ENCODE measurements at regions not wholly inside any gene's neighbourhood (a gene's known extent, or its start where the extent isn't known, plus 50 kb on each side); places are given as distances from the start of the nearest gene placed in this dataset.

DNA sequence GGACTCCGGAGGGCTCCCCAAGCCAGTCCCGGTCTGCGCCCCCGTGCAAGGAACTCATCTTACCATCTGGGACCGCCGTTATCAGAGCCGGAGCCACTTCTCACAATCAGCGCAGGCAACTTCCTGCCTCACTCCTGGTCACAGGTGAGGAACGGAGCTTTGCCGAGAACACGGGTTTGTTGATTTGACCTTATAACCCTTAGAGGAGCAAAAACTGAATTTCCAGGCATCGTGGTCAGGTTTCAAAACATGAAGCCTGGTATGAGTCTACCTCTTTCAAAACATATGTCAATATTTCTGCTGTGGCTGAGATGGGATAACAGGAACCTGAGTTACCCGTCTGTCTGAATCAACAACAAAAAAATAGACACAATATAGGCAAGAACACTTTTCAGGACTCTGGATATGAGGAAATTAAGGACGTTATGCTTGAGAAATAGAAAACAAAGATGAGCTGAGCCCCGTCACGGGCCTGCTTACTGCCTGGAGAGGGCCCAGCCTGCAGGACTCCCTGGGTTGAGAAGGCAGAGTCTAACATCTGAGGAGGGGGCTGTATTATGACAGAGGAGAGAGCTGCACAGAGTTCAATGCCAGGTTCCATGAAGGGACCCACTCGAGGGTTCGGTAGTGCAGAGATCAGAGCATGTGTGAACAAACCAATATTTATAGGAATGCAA, 148.7 kb downstream of the NDUFA10 start:
- ChIA-PET POLR2A (no interaction called here), CTCF (no interaction called here)
- no TSS peak for BruUV-seq (replicated peaks)
- TF ChIP-seq EZH2 (IDR thresholded peaks at IDR 0.05; ENCODE audit: borderline replicate concordance, low read depth, low read length, severe bottlenecking) (no peak), JUN (IDR thresholded peaks at IDR 0.05; ENCODE audit: borderline replicate concordance, insufficient read depth, insufficient read length, low read depth) (no peak)
- H3K4me2 ChIP-seq (ENCODE audit: insufficient read depth, low read length) = no peak overlapping the region
- no peaks in the 10 kb centered on the region for H3K79me2 ChIP-seq (ENCODE audit: control insufficient read depth, insufficient read depth, low read length)
- DNase-seq (ENCODE audit: low read depth, low spot score) = no peak
- FAIRE-seq = no peak
- H3K9me3 ChIP-seq (replicated peaks; ENCODE audit: control insufficient read depth, insufficient read depth, low read length) = no peaks in the 10 kb centered on the region
- no peak overlapping the region for H3K27ac ChIP-seq (ENCODE audit: insufficient read depth, low read depth, low read length)
- H4K20me1 ChIP-seq (replicated peaks; ENCODE audit: control insufficient read depth, extremely low read depth, insufficient read depth, low read length) = no peaks in the 10 kb centered on the region
- no peak overlapping the region for H2AFZ ChIP-seq (ENCODE audit: low read depth, low read length)
- intact Hi-C loops (cut with micrococcal nuclease) = no loop called here
- H3K36me3 ChIP-seq (ENCODE audit: control insufficient read depth in 2 of 2, extremely low read depth in 1 of 2, insufficient read depth in 2 of 2, low read length in 2 of 2) = no peaks in the 10 kb centered on the region
- H3K9ac ChIP-seq (replicated peaks; ENCODE audit: extremely low read depth, insufficient read depth, low read length) = no peak overlapping the region
- no peaks in the 10 kb centered on the region for H3K9me1 ChIP-seq (replicated peaks; ENCODE audit: control insufficient read depth, extremely low read depth, insufficient read depth, low read length)
- dilution Hi-C loops (cut with MboI; ENCODE audit: extremely low pct_ligation_motif_present, low sequenced_read_pairs) = no loop called here
- H3K4me1 ChIP-seq (ENCODE audit: control insufficient read depth, extremely low read depth, insufficient read depth, low read length) = peaks cover 9% of the 10 kb centered on the region
- H3K27me3 ChIP-seq (ENCODE audit: control insufficient read depth in 2 of 2, insufficient read depth in 2 of 2, low read length in 2 of 2) = no peaks in the 10 kb centered on the region
- no peak overlapping the region for H3K4me3 ChIP-seq (replicated peaks in 1 of 3; ENCODE audit: insufficient read depth in 1 of 3, low read depth in 1 of 3, low read length in 3 of 3)

DNA sequence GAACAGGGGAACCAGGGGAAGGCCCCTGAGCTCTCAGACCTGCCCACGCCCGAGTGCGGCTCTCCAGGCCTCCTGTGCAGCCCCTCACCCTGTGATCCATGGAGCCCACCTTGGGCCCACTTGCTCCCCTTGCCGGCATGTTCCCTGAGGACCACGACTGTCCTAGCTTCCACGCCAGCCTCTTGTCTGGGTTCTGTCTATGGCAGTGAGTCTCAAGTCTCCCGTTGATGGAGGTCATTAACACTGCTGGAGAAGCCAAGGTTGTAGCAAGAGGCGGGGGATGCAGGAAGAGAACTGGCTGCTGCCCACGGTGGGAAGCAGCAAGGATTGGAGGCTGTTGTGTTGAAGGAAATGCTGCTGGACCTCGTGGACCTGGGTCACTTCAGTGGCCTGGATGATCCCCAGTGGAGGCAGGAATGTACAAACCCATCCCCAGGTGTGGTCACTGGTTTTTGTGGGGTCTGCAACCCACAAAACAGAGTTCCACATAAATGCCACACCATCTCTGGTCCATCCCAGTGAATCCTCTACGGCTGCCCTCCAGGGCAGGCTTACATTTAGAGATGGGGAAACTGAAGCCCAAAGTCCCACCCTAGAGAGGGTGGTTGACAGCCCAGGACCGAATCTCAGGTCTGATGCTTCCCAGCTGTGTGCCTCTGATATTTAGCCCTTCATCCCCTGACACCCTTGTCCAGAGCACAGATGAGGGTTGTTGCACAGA, 150.3 kb downstream of the NDUFA10 start:
- intact Hi-C loops (cut with micrococcal nuclease) = no loop called here
- Histone ChIP-seq H3K27me3 (ENCODE audit: control insufficient read depth in 2 of 2, insufficient read depth in 2 of 2, low read length in 2 of 2) (no peaks in the 10 kb centered on the region), H3K4me2 (ENCODE audit: insufficient read depth, low read length) (no peak overlapping the region), H3K9me3 (replicated peaks; ENCODE audit: control insufficient read depth, insufficient read depth, low read length) (no peaks in the 10 kb centered on the region), H4K20me1 (replicated peaks; ENCODE audit: control insufficient read depth, extremely low read depth, insufficient read depth, low read length) (no peaks in the 10 kb centered on the region), H3K27ac (ENCODE audit: insufficient read depth, low read depth, low read length) (no peak overlapping the region), H3K9ac (replicated peaks; ENCODE audit: extremely low read depth, insufficient read depth, low read length) (no peak overlapping the region), H3K4me3 (replicated peaks in 1 of 3; ENCODE audit: insufficient read depth in 1 of 3, low read depth in 1 of 3, low read length in 3 of 3) (no peak overlapping the region), H3K4me1 (ENCODE audit: control insufficient read depth, extremely low read depth, insufficient read depth, low read length) (no peaks in the 10 kb centered on the region), H2AFZ (ENCODE audit: low read depth, low read length) (no peak overlapping the region), H3K9me1 (replicated peaks; ENCODE audit: control insufficient read depth, extremely low read depth, insufficient read depth, low read length) (no peaks in the 10 kb centered on the region), H3K79me2 (ENCODE audit: control insufficient read depth, insufficient read depth, low read length) (no peaks in the 10 kb centered on the region), H3K36me3 (ENCODE audit: control insufficient read depth in 2 of 2, extremely low read depth in 1 of 2, insufficient read depth in 2 of 2, low read length in 2 of 2) (no peaks in the 10 kb centered on the region)
- TF ChIP-seq EZH2 (IDR thresholded peaks at IDR 0.05; ENCODE audit: borderline replicate concordance, low read depth, low read length, severe bottlenecking) = no peak
- no peak for TF ChIP-seq POLR2A (IDR thresholded peaks at IDR 0.05; ENCODE audit: low read depth, low read length)
- TF ChIP-seq POLR2AphosphoS5 (IDR thresholded peaks at IDR 0.05; ENCODE audit: insufficient read depth, low read depth, low read length) = no peak
- TF ChIP-seq GATA2 (IDR thresholded peaks at IDR 0.05; ENCODE audit: insufficient read depth, insufficient read length, low read depth, low read length) = no peak
- TF ChIP-seq MYC (IDR thresholded peaks at IDR 0.05; ENCODE audit: low read depth, low read length) = no peak
- TF ChIP-seq, protein P1, sequence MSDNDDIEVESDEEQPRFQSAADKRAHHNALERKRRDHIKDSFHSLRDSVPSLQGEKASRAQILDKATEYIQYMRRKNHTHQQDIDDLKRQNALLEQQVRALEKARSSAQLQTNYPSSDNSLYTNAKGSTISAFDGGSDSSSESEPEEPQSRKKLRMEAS (IDR thresholded peaks at IDR 0.05; ENCODE audit: insufficient read depth, insufficient read length) = no peak
- TF ChIP-seq JUN (IDR thresholded peaks at IDR 0.05; ENCODE audit: borderline replicate concordance, insufficient read depth, insufficient read length, low read depth) = no peak
- no peak for TF ChIP-seq FOS (IDR thresholded peaks at IDR 0.05; ENCODE audit: borderline replicate concordance, insufficient read depth, low read length)
- TF ChIP-seq, protein P2, sequence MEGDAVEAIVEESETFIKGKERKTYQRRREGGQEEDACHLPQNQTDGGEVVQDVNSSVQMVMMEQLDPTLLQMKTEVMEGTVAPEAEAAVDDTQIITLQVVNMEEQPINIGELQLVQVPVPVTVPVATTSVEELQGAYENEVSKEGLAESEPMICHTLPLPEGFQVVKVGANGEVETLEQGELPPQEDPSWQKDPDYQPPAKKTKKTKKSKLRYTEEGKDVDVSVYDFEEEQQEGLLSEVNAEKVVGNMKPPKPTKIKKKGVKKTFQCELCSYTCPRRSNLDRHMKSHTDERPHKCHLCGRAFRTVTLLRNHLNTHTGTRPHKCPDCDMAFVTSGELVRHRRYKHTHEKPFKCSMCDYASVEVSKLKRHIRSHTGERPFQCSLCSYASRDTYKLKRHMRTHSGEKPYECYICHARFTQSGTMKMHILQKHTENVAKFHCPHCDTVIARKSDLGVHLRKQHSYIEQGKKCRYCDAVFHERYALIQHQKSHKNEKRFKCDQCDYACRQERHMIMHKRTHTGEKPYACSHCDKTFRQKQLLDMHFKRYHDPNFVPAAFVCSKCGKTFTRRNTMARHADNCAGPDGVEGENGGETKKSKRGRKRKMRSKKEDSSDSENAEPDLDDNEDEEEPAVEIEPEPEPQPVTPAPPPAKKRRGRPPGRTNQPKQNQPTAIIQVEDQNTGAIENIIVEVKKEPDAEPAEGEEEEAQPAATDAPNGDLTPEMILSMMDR (IDR thresholded peaks at IDR 0.05; ENCODE audit: extremely low read depth in 1 of 2, insufficient read depth in 1 of 2, low read depth in 1 of 2, low read length in 2 of 2) = no peak
- dilution Hi-C loops (cut with MboI; ENCODE audit: extremely low pct_ligation_motif_present, low sequenced_read_pairs) = no loop called here
- ChIA-PET POLR2A (no interaction called here), CTCF (no interaction called here)
- FAIRE-seq = no peak
- BruUV-seq (replicated peaks) = no TSS peak
- DNase-seq (ENCODE audit: low read depth, low spot score) = no peak
